HG02759 (cell line): ENCODE measurements at regions not wholly inside any gene's neighbourhood (a gene's known extent, or its start where the extent isn't known, plus 50 kb on each side); places are given as distances from the start of the nearest gene placed in this dataset.

Experiments used
- ATAC-seq: cut with Tn5 transposase; IDR thresholded peaks from one replicate; pipeline ENCODE4 v1.9.1; 2021; ENCODE audit warnings: mild to moderate bottlenecking, moderate library complexity; ENCODE audit not compliant: unreplicated experiment

DNA sequence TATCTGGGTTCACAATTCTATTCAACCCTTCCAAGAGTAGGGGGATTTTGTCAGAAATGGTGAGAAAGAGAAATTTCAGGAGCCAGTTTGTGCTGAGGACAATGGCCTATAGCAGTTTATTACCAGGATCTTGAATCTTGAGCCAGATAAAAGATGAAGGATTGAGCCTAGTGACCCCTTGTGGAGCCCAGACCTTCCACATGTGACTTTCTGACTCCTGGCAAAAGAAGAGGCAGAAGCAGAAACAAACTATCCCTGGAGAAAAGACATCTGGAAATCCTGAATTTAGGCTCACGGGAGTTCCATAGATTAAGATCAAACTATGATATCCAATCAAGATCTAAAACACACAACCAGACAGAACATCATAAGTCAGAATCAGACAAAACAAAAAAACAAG, 60.9 kb upstream of the CHRM2 start:
- no peak for ATAC-seq

GRCh38 chr7:136803028-136803427, 65.4 kb upstream of the CHRM2 start:
- ATAC-seq: no peak

GRCh38 chr7:136783934-136784333, 84.5 kb upstream of the CHRM2 start:
- ATAC-seq: no peak

DNA sequence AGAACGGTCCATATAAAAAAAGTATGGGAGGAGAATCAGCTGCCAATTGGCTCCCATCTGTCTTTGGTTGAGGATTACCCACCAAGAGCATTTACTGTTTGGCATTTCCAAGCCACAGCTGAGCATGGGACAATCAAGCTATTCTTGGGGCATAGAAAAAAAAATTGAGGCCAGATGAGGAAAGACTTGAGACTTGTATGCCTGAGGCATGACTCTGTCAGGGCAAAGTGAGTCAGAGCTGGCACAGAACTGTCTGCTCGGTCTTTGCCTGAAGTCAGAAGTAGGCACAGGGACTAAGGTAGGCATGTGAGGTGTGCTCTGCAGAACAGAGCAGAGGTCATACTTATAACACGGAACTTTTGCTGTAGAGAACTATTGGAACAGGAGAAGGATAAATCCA, 126.5 kb upstream of the CHRM2 start:
- no peak for ATAC-seq

DNA sequence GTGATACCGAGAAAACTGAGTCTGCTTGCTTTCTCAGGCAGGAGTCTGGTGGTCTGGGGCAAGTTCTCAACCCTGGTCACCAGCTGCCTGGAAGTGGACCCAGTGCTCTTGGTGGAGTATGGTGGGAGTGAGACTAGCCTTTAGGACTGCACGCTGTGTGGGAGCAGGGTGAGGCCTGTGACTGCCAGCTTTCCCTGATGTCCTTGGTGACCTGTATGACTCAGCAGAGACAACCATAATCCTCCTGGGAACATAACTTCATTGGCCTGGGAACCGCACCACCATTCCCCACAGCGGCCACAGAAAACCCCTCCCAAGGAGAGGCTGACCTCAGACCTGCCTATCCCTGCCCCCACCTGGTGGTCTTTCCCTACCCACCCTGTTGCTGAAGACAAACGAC, 139.5 kb upstream of the CHRM2 start:
- ATAC-seq: no peak

DNA sequence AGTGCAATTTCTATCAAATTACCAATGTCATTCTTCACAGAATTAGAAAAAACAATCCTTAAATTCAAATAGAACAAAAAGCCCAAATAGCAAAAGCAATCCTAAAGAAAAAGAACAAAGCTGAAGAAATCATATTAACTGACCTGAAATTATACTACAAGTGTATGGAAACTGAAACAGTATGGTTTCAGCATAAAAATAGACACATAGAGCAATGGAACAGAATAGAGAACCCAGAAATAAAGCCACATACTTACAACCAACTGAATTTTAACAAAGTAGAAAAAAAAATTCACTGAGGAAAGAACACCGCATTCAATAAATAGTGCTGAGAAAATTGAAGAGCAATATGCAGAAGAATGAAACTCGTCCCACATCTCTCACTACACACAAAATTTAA, 142.0 kb upstream of the CHRM2 start:
- no peak for ATAC-seq

DNA sequence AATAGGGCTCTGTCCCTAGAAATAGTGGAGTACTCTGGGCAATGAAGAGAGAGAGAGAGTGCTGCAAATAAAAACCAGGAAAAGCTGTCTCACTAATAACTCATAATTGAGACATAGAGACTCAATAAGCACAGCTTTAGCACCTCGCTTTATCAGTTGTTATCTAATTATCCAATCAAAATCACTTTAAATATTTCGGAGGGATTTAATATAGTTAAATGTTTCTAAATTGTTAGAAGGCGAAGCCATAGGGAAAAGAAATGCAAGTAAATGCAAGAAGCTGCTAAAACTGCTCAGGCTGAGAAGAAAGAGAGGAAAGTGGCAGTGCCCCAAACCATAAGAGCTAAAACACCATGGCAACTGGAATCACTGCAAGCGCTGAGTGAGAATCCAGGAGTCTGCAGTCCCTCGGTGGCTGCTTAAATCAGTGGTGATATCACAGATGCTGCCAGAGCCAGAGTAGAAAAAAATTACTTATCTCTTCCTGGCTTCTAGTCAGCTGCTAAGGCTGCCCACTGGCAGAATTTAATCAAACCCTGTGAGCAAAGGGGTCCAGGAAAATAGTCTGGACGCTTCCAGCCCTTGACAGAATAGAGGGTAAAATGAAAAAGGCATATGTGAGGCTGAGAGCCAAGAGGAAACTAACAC, 150.4 kb upstream of the CHRM2 start:
- no peak for ATAC-seq

- ATAC-seq: no peak
Measured at GRCh38 chr7:136714062-136714461, 154.4 kb upstream of the CHRM2 start.

DNA sequence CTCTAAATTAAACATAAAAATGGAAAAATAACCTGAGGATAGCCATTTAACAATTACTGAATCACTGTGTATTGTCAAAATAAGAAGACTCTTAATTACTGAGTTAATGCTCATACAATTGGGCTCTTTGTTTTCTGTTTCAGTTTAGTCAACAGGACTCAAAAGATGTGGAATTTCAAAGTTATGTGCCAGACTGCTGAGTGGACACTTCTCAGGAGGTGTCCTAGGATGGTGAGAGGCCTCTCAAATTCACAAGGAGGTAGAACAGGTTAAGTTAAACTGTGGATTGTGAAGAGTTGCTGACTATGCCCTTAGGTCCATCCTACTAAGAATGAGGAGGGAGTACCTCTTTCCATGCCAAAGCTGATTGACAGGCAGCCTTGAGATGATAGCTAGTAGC, 157.7 kb upstream of the CHRM2 start:
- ATAC-seq: no peak

DNA sequence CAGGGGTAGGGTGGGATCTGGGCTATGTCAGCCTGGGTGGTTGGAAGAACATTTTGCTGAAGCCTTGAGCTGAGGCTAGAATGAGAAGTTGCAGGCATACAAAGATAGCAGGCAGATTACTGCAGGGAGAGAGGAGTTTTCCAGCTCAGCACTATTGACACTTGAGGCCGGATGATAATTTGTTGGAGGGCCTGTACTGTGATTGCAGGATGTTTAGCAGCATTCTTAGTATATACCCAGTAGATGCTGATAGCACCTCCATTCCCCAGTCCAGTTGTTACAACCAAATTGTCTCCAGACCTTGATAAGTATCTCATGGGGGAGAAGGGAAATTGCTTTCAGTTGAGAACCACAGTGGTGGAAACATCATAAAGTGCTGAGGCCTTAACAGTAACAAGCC, 158.6 kb upstream of the CHRM2 start:
- ATAC-seq: no peak

GRCh38 chr7:136702913-136703312, 165.5 kb upstream of the CHRM2 start:
- no peak for ATAC-seq

DNA sequence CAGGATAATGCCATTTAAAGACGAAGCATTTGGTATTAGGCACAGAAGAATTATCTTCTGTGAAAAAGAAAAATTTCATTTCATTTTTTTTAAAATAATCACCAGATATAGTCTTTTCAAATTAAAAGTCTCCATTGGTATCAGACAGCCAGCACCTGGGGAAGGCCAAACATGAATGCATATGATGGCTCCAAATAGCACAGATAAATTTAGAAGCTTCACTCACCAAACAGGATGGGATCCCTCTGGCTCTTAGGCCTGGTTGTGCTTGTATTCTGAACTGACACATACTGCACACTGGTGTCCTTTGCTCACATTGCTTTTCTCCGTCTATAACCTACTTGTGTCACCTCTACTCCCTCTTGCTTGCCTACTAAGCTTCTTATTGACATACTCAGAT, 169.5 kb upstream of the CHRM2 start:
- no peak for ATAC-seq

GRCh38 chr7:136698231-136698630, 170.2 kb upstream of the CHRM2 start:
- no peak for ATAC-seq

GRCh38 chr7:136697271-136697670, 171.2 kb upstream of the CHRM2 start:
- ATAC-seq: no peak

DNA sequence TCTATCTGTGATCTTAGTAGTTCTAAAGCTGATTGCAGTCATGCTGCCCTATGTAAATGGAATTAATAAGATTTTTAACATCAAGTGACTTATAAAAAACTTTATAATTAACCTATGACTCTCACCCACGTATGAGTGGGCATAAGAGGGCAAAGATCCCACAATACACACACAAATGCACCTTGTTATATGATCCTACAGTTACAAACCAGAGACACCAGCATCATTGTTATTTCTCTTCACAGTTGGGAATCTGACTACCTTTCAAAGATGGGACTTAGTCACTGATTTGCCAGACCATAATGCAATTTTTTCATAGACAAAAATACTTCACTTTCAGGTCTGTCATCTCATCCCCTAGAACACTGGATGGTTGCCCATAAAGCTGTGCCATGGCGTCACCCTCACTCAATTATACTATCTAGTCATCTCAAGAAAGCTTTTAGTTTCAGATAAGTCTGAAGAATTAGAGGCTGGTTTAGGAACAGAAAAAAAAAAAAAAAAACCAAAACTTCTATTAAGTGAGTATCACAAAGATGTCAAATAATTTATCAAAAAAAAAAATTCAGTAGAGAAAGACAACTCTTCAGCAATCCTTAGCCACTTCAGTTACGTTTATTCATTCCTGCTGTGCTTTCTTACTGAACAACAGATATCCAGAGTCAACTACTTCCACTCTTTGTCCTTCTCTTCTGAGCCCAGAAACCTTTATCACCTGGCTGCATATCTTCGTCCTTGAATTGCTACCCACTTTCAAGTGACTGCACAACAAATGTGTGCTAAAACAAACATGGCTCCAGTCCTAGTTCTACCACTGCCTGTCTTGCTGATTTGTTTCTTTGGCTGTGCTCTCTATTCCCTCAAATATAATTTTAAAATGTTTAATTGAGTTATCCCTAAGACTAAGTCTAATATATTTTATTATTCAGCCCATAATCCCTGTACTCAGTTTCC, 175.0 kb upstream of the CHRM2 start:
- no peak for ATAC-seq

- no peak for ATAC-seq
Measured at GRCh38 chr7:136692221-136692620, 176.2 kb upstream of the CHRM2 start.

GRCh38 chr7:136688601-136689000, 179.9 kb upstream of the CHRM2 start:
- no peak for ATAC-seq

GRCh38 chr7:136687693-136688322, 180.6 kb upstream of the CHRM2 start:
- no peak for ATAC-seq

GRCh38 chr7:136685501-136686173, 182.8 kb upstream of the CHRM2 start:
- ATAC-seq: no peak

DNA sequence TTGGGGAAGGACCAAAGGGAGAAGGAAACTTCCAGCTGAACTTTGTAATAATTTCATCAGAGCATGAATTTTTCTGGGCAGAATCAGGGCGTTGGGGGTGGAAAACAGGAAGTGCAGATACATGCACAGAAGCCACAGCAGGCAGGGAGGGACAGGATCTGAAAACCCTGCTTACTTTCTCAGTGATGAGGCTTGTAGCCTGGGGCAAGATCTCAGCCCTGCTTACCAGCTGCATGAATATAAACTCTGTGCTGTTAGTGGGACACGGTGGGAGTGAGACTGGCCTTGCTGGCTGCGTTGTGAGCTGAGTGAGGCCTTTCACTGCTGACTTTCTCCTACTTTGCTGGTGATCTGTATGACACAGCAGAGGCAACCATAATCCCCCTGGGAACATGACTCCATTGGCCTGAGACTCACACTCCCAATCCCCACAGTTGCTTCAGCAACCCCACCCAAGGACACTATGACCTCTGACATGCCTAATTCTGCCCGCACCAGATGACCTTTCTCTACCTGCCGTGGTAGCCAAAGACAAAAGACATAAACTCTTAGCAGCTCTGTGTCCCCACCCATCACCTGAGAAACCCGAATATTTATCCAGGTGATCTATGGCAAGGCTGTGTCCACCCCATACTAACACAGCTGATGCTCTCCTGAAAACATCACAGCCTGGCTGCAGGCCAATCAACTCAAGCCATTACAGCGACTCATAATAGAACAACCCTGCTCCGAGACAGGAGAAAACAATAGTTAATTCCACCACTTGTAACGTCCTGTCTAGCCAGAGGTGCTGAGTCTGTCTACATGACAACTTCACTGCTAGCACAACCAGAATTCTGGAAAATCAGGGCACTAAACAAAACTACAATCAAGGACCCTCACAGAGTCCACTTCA, 190.7 kb upstream of the CHRM2 start:
- no peak for ATAC-seq
